OCI-LY7 (cell line): ENCODE measurements at regions not wholly inside any gene's neighbourhood (a gene's known extent, or its start where the extent isn't known, plus 50 kb on each side); places are given as distances from the start of the nearest gene placed in this dataset.

Source experiments
- BruUV-seq: library from RNA; stranded (reverse); fragments of 400-500 nt; replicated peaks from 2 replicates; lab custom pipeline; 2021; lab: Mats Ljungman, UMichigan
- CTCF ChIA-PET: fragments of 300-600 bp; sonication (Branson Sonifier 250); formaldehyde crosslinking; loops from one replicate; lab custom pipeline; 2022; ENCODE audit warnings: antibody characterized with exemption; ENCODE audit not compliant: unreplicated experiment; lab: Charles Lee
- POLR2A ChIA-PET: fragments of 300-600 bp; sonication (Branson Sonifier 250); formaldehyde crosslinking; loops from one replicate; lab custom pipeline; 2022; ENCODE audit warnings: antibody characterized with exemption; lab: Charles Lee
- DNase-seq: peaks from one replicate; pipeline ENCODE4 v3.0.0-alpha.2; 2015; ENCODE audit warnings: low spot score
- H2AFZ ChIP-seq: fragments of 200-600 bp; sonication (generic), shearing (Covaris generic); 2 replicates; pipeline ENCODE4 v1.6.1; 2014; ENCODE audit warnings: mild to moderate bottlenecking, antibody characterized with exemption, low read length, moderate library complexity
- H3K27ac ChIP-seq: fragments of 200-600 bp; sonication (generic); 2 replicates; pipeline ENCODE4 v1.5.1; 2014; ENCODE audit warnings: mixed run types, low read depth, mild to moderate bottlenecking, moderate library complexity, low read length, inconsistent platforms; ENCODE audit not compliant: poor library complexity, severe bottlenecking
- H3K36me3 ChIP-seq: fragments of 200-600 bp; sonication (generic); 2 replicates; pipeline ENCODE4 v1.6.1; 2014; ENCODE audit warnings: mild to moderate bottlenecking, antibody characterized with exemption, low read length, moderate library complexity, mixed read lengths; ENCODE audit not compliant: insufficient read depth
- H3K4me1 ChIP-seq: fragments of 200-600 bp; sonication (generic); 2 replicates; pipeline ENCODE4 v1.5.1; 2014; ENCODE audit warnings: mild to moderate bottlenecking, low read length; ENCODE audit not compliant: insufficient read depth, poor library complexity, severe bottlenecking
- H3K4me2 ChIP-seq: fragments of 200-600 bp; sonication (generic); 2 replicates; pipeline ENCODE4 v1.6.1; 2014; ENCODE audit warnings: mild to moderate bottlenecking, low read length
- H3K4me3 ChIP-seq: fragments of 200-600 bp; sonication (generic); 2 replicates; pipeline ENCODE4 v1.5.1; 2014; ENCODE audit warnings: mild to moderate bottlenecking, low read depth, low read length; ENCODE audit not compliant: poor library complexity, severe bottlenecking
- H3K79me2 ChIP-seq: fragments of 200-600 bp; sonication (generic); 2 replicates; pipeline ENCODE4 v1.6.1; 2016; ENCODE audit warnings: low read depth, mild to moderate bottlenecking, low read length, moderate library complexity, mixed read lengths; ENCODE audit not compliant: insufficient read depth
- H3K9me2 ChIP-seq: fragments of 200-600 bp; sonication (generic); 2 replicates; pipeline ENCODE4 v1.6.1; 2016; ENCODE audit warnings: mild to moderate bottlenecking, low read length, mixed read lengths; ENCODE audit not compliant: insufficient read depth
- H3K9me3 ChIP-seq: fragments of 200-600 bp; sonication (generic); 2 replicates; pipeline ENCODE4 v1.6.1; 2014; ENCODE audit warnings: mild to moderate bottlenecking, mixed run types, low read length, mixed read lengths
- H4K20me1 ChIP-seq: fragments of 200-600 bp; sonication (generic); 2 replicates; pipeline ENCODE4 v1.6.1; 2014; ENCODE audit warnings: mild to moderate bottlenecking, antibody characterized with exemption, low read length, moderate library complexity, mixed read lengths; ENCODE audit not compliant: insufficient read depth
- CTCF ChIP-seq: fragments of 200-600 bp; sonication (generic); conservative IDR thresholded peaks from 2 replicates; pipeline ENCODE4 v1.5.1; 2014; ENCODE audit warnings: mild to moderate bottlenecking, antibody characterized with exemption, low read length, moderate library complexity, mixed read lengths
- EZH2phosphoT487 ChIP-seq: fragments of 200-600 bp; sonication (generic); IDR thresholded peaks from 2 replicates; pipeline ENCODE4 v1.6.1; 2018; ENCODE audit warnings: low read depth, borderline replicate concordance, mild to moderate bottlenecking, mixed run types, antibody characterized with exemption, low read length, moderate library complexity, mixed read lengths
- intact Hi-C: fragments of 100-400 bp; cut with micrococcal nuclease; formaldehyde crosslinking; loops from one replicate; pipeline ENCODE4 v1.10.0; 2022; ENCODE audit not compliant: unreplicated experiment

GRCh38 chr2:147425437-147426029, 419.3 kb upstream of the ACVR2A start:
- Histone ChIP-seq H3K4me2 (no peak overlapping the region), H3K36me3 (no peaks in the 10 kb centered on the region), H3K4me1 (no peaks in the 10 kb centered on the region), H3K9me3 (no peaks in the 10 kb centered on the region), H3K4me3 (no peak overlapping the region), H3K79me2 (no peaks in the 10 kb centered on the region), H3K27ac (no peak overlapping the region), H3K9me2 (no peaks in the 10 kb centered on the region), H2AFZ (no peak overlapping the region), H4K20me1 (no peaks in the 10 kb centered on the region)
- ChIA-PET POLR2A (interaction anchor here (0.7 kb wide), 1 partner anchor 1448 kb away, joined by 3 read pairs; no protein-coding TSS in a partner anchor), CTCF (no interaction called here)
- intact Hi-C loops: no loop called here
- no peak for DNase-seq
- TF ChIP-seq EZH2phosphoT487: no peak
- TF ChIP-seq CTCF: no peak
- BruUV-seq: no TSS peak

GRCh38 chr2:147424766-147425165, 420.1 kb upstream of the ACVR2A start:
- CTCF ChIA-PET: no interaction called here
- Histone ChIP-seq H4K20me1 (no peaks in the 10 kb centered on the region), H3K27ac (no peak overlapping the region), H3K36me3 (no peaks in the 10 kb centered on the region), H3K79me2 (no peaks in the 10 kb centered on the region), H3K4me1 (no peaks in the 10 kb centered on the region), H3K9me2 (no peaks in the 10 kb centered on the region), H2AFZ (no peak overlapping the region), H3K9me3 (no peaks in the 10 kb centered on the region), H3K4me2 (no peak overlapping the region), H3K4me3 (no peak overlapping the region)
- no TSS peak for BruUV-seq
- TF ChIP-seq EZH2phosphoT487 (no peak), CTCF (no peak)
- DNase-seq: no peak
- POLR2A ChIA-PET: interaction anchor here (0.7 kb wide), 1 partner anchor 311 kb away, joined by 7 read pairs; no protein-coding TSS in a partner anchor
- intact Hi-C loops: no loop called here

GRCh38 chr2:147420947-147421675, 423.7 kb upstream of the ACVR2A start:
- Histone ChIP-seq H3K79me2 (no peaks in the 10 kb centered on the region), H3K9me3 (no peaks in the 10 kb centered on the region), H3K4me1 (no peaks in the 10 kb centered on the region), H3K36me3 (no peaks in the 10 kb centered on the region), H2AFZ (no peak overlapping the region), H3K4me3 (no peak overlapping the region), H3K27ac (no peak overlapping the region), H4K20me1 (no peaks in the 10 kb centered on the region), H3K9me2 (no peaks in the 10 kb centered on the region), H3K4me2 (no peak overlapping the region)
- ChIA-PET CTCF (no interaction called here), POLR2A (interaction anchor here (0.7 kb wide), 1 partner anchor 189 kb away, joined by 3 read pairs; no protein-coding TSS in a partner anchor)
- BruUV-seq: no TSS peak
- intact Hi-C loops: no loop called here
- TF ChIP-seq CTCF: no peak
- no peak for TF ChIP-seq EZH2phosphoT487
- DNase-seq: no peak
